ENCODE measurements at regions not wholly inside any gene's neighbourhood (a gene's known extent, or its start where the extent isn't known, plus 50 kb on each side); places are given as distances from the start of the nearest gene placed in this dataset.

- DNase-seq (ENCODE audit: low read depth in 2 of 2) = no peak
These were observed 218.4 kb upstream of the GOLIM4 start for GRCh38 chr3:168314166-168314565.

- no peak for DNase-seq (ENCODE audit: low read depth in 2 of 2)
These were observed 217.3 kb upstream of the GOLIM4 start for GRCh38 chr3:168312984-168313383.

- no peak for DNase-seq (ENCODE audit: low read depth in 2 of 2)
These were observed 212.2 kb upstream of the GOLIM4 start for GRCh38 chr3:168307893-168308292.

GRCh38 chr3:168295027-168295426 is 199.3 kb upstream of the GOLIM4 start:
- no peak for DNase-seq (ENCODE audit: low read depth in 2 of 2)

- no peak for DNase-seq (ENCODE audit: low read depth in 2 of 2)
These were observed 196.6 kb upstream of the GOLIM4 start for GRCh38 chr3:168292296-168292695.

GRCh38 chr3:168289471-168290008 is 193.8 kb upstream of the GOLIM4 start:
- DNase-seq (ENCODE audit: low read depth in 2 of 2) = no peak

- no peak for DNase-seq (ENCODE audit: low read depth in 2 of 2)
These were observed 193.0 kb upstream of the GOLIM4 start for GRCh38 chr3:168288511-168289401.

GRCh38 chr3:168285506-168285905 is 189.8 kb upstream of the GOLIM4 start:
- no peak for DNase-seq (ENCODE audit: low read depth in 2 of 2)

- DNase-seq (ENCODE audit: low read depth in 2 of 2) = no peak
These were observed 189.0 kb upstream of the GOLIM4 start for GRCh38 chr3:168284728-168285127.

- no peak for DNase-seq (ENCODE audit: low read depth in 2 of 2)
These were observed 179.9 kb upstream of the GOLIM4 start for GRCh38 chr3:168275662-168276061.

GRCh38 chr3:168273917-168274316 is 178.2 kb upstream of the GOLIM4 start:
- no peak for DNase-seq (ENCODE audit: low read depth in 2 of 2)

- DNase-seq (ENCODE audit: low read depth in 2 of 2) = no peak
These were observed 177.3 kb upstream of the GOLIM4 start for GRCh38 chr3:168273036-168273435.

GRCh38 chr3:168272343-168272985 is 176.7 kb upstream of the GOLIM4 start:
- no peak for DNase-seq (ENCODE audit: low read depth in 2 of 2)

GRCh38 chr3:168271932-168272331 is 176.2 kb upstream of the GOLIM4 start:
- DNase-seq (ENCODE audit: low read depth in 2 of 2) = no peak

- no peak for DNase-seq (ENCODE audit: low read depth in 2 of 2)
These were observed 173.3 kb upstream of the GOLIM4 start for GRCh38 chr3:168269001-168269400.

- no peak for DNase-seq (ENCODE audit: low read depth in 2 of 2)
These were observed 171.5 kb upstream of the GOLIM4 start for GRCh38 chr3:168267179-168267578.

GRCh38 chr3:168266335-168266734 is 170.6 kb upstream of the GOLIM4 start:
- no peak for DNase-seq (ENCODE audit: low read depth in 2 of 2)

- no peak for DNase-seq (ENCODE audit: low read depth in 2 of 2)
These were observed 167.2 kb upstream of the GOLIM4 start for GRCh38 chr3:168262887-168263286.

- no peak for DNase-seq (ENCODE audit: low read depth in 2 of 2)
These were observed 165.1 kb upstream of the GOLIM4 start for GRCh38 chr3:168260859-168261258.

GRCh38 chr3:168251371-168251770 is 155.6 kb upstream of the GOLIM4 start:
- DNase-seq (ENCODE audit: low read depth in 2 of 2) = no peak

- no peak for DNase-seq (ENCODE audit: low read depth in 2 of 2)
These were observed 154.7 kb upstream of the GOLIM4 start for GRCh38 chr3:168250415-168250861.

GRCh38 chr3:168249550-168250414 is 154.1 kb upstream of the GOLIM4 start:
- DNase-seq (ENCODE audit: low read depth in 2 of 2) = peak in 1 of 2 donors; percentile 1

Measured in activated CD4-positive, alpha-beta T cell treated with anti-CD3 and anti-CD28 coated beads for 24 hours (primary cell).